Transverse colon (tissue), 4 donors: ENCODE measurements at regions not wholly inside any gene's neighbourhood (a gene's known extent, or its start where the extent isn't known, plus 50 kb on each side); places are given as distances from the start of the nearest gene placed in this dataset.

Experiments
- DNase-seq: peaks from one replicate; pipeline ENCODE4 v3.0.0-alpha.2; 2019
- H3K27ac ChIP-seq, 4 donors: fragments of 200-600 bp; sonication (generic); 2 replicates each; pipeline ENCODE4 v1.5.1; 2016 to 2018; ENCODE audit warnings: inconsistent platforms in 4 of 4
- H3K27me3 ChIP-seq: fragments of 200-600 bp; sonication (generic); 2 replicates; pipeline ENCODE4 v1.5.1; 2017; ENCODE audit warnings: inconsistent platforms
- H3K36me3 ChIP-seq, 4 donors: fragments of 200-600 bp; sonication (generic); 2 replicates each; pipeline ENCODE4 v1.5.1; 2017 to 2019; ENCODE audit warnings: inconsistent platforms in 4 of 4
- H3K4me1 ChIP-seq, 4 donors: fragments of 200-600 bp; sonication (generic); 2 replicates each; pipeline ENCODE4 v1.5.1; 2017 to 2020; ENCODE audit warnings: inconsistent platforms in 4 of 4
- H3K4me3 ChIP-seq, 4 donors: fragments of 200-600 bp; sonication (generic); 1 replicate in 1 of 4; 2 replicates in 3 of 4; pipeline versions ENCODE4 v1.5.1 to v1.6.1; 2017 to 2019; ENCODE audit warnings: inconsistent platforms in 4 of 4
- H3K9me3 ChIP-seq, 2 donors: fragments of 200-600 bp; sonication (generic); 2 replicates each; pipeline ENCODE4 v1.5.1; 2017 to 2019; ENCODE audit warnings: inconsistent platforms in 2 of 2
- EP300 ChIP-seq: sonication (generic); formaldehyde crosslinking; IDR thresholded peaks from one replicate; pipeline ENCODE4 v1.6.1; 2017; ENCODE audit warnings: antibody characterized with exemption, low read depth
- POLR2A ChIP-seq: fragments of 450-650 bp; IDR thresholded peaks from one replicate; pipeline ENCODE4 v1.6.1; 2016; ENCODE audit warnings: antibody characterized with exemption, mild to moderate bottlenecking, moderate library complexity
- POLR2AphosphoS5 ChIP-seq, 3 donors: sonication (generic); formaldehyde crosslinking; IDR thresholded peaks; one replicate each; pipeline ENCODE4 v1.6.1; 2016; ENCODE audit warnings: antibody characterized with exemption in 3 of 3
- WGBS, 2 donors: methylation state at CpG; one replicate each; pipeline ENCODE4 v1.1.5; 2018; ENCODE audit warnings: low coverage in 1 of 2; 5-methylcytosine and 5-hydroxymethylcytosine counted together
- in situ Hi-C, 4 donors: fragments of 200-750 bp; cut with MboI; loops; one replicate each; pipeline versions ENCODE4 v1.15.0 to v1.15.1; 2017; ENCODE audit warnings: low sequenced_read_pairs in 3 of 4, low pct_ligation_motif_present in 1 of 4, low pct_unique_long_range_greater_than_20kb in 1 of 4
- intact Hi-C: fragments of 100-400 bp; cut with DNase I; formaldehyde crosslinking; loops from one replicate; pipeline ENCODE4 v1.15.1; 2023; ENCODE audit warnings: low total_unique reads
- TF ChIP-seq, protein P1 (sequence below), 5 experiments: fragments of 200-600 bp in 3 of 5; fragments of 450-650 bp in 2 of 5; sonication (generic) in 3 of 5; IDR thresholded peaks; 1 replicate in 2 of 5; 2 replicates in 3 of 5; pipeline ENCODE4 v1.5.1; 2016 to 2017; ENCODE audit warnings: antibody characterized with exemption in 5 of 5, inconsistent platforms in 3 of 5, mild to moderate bottlenecking in 2 of 5, moderate library complexity in 1 of 5

DNA sequence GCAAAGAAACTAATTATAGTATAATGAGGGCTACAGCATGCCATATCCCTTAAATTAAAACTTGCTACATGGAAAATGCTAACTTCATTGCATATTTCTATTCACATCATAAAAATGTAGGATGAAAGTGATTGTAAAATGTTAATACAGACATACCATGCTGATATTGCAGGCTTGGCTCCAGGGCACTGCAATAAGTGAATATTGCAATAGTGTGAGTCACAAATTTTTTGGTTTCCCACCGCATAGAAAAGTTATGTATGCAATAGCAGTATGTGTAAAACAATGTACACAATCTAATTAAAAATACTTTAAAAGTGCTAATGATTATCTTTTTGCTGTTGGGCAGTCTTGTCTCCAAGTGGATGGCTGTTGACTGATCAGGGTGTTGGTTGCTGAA lies 162.1 kb downstream of the CD8B2 start:
- Histone ChIP-seq H3K27me3 (no peaks in the 10 kb centered on the region), H3K36me3 (no peaks in the 10 kb centered on the region), H3K9me3 (no peaks in the 10 kb centered on the region), H3K27ac (no peak overlapping the region), H3K4me3 (no peak overlapping the region), H3K4me1 (no peaks in the 10 kb centered on the region)
- DNase-seq = no peak
- WGBS, 2 donors = 76 to 89% methylated on average over 1 of the region's 1 CpG
- intact Hi-C loops (no loop called here), in situ Hi-C loops (loop anchor here (25.0 kb wide), 3 partner anchors 938 to 1538 kb away; no protein-coding TSS in a partner anchor)
- TF ChIP-seq, protein P1, sequence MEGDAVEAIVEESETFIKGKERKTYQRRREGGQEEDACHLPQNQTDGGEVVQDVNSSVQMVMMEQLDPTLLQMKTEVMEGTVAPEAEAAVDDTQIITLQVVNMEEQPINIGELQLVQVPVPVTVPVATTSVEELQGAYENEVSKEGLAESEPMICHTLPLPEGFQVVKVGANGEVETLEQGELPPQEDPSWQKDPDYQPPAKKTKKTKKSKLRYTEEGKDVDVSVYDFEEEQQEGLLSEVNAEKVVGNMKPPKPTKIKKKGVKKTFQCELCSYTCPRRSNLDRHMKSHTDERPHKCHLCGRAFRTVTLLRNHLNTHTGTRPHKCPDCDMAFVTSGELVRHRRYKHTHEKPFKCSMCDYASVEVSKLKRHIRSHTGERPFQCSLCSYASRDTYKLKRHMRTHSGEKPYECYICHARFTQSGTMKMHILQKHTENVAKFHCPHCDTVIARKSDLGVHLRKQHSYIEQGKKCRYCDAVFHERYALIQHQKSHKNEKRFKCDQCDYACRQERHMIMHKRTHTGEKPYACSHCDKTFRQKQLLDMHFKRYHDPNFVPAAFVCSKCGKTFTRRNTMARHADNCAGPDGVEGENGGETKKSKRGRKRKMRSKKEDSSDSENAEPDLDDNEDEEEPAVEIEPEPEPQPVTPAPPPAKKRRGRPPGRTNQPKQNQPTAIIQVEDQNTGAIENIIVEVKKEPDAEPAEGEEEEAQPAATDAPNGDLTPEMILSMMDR (IDR thresholded peaks at IDR 0.05) = no peak
- TF ChIP-seq EP300 (no peak), POLR2A (no peak), POLR2AphosphoS5 (IDR thresholded peaks at IDR 0.05) (no peak)

DNA sequence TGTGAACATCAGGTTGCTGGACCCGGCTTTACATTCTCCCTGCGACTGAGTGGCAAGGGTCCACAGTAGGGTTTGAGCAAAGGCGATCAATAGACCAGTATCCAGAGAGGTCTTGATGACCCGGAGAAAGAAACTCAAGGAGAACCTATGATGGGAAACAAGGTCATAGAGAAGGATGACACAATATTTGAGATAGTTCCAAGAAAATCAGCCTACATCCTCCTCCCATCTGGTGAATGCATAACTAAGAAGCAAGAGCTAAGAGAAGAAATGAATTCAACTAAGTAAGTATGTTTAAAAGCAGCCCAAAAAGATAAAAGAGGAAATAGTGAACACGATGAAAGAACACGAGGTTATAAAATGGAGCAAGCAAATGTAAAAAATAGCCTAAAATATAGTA lies 166.3 kb downstream of the CD8B2 start:
- TF ChIP-seq POLR2AphosphoS5 (IDR thresholded peaks at IDR 0.05) (no peak), EP300 (no peak), POLR2A (no peak)
- TF ChIP-seq, protein P1 (IDR thresholded peaks at IDR 0.05) = no peak
- H3K36me3 ChIP-seq = no peaks in the 10 kb centered on the region
- H3K27me3 ChIP-seq = no peaks in the 10 kb centered on the region
- intact Hi-C loops = no loop called here
- WGBS, 2 donors = 92 to 94% methylated on average over 2 to 6 of the region's 6 CpGs
- no peaks in the 10 kb centered on the region for H3K9me3 ChIP-seq
- H3K4me1 ChIP-seq = no peaks in the 10 kb centered on the region
- DNase-seq = no peak
- H3K4me3 ChIP-seq = no peak overlapping the region
- H3K27ac ChIP-seq = no peak overlapping the region
- in situ Hi-C loops = no loop called here

DNA sequence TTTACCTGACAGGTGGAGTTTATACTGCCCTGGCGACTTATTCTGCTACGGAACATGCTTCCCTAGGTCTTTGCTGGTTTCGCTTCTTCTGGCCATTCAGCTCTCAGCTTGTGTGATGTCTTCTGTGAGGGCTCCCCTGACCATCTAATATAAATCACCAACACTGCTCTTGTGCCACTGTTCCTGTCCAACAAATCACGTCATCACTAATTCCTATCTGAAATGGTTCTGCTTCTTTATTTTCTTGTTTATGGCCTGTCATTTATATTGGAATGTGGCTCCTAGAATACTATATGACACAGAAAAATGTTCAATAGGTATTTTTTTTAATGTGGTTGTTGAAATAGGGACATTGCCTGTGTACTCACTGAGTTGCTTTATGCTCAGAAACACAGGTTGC lies 171.5 kb downstream of the CD8B2 start:
- no peak for TF ChIP-seq POLR2A
- TF ChIP-seq, protein P1 (IDR thresholded peaks at IDR 0.05) = no peak
- no peak for TF ChIP-seq POLR2AphosphoS5 (IDR thresholded peaks at IDR 0.05)
- TF ChIP-seq EP300 = no peak
- Histone ChIP-seq H3K4me1 (no peaks in the 10 kb centered on the region), H3K36me3 (no peaks in the 10 kb centered on the region), H3K9me3 (peaks cover 0 to 4% of the 10 kb centered on the region in 2 donors), H3K27me3 (no peaks in the 10 kb centered on the region), H3K4me3 (no peak overlapping the region), H3K27ac (no peak overlapping the region)
- DNase-seq = no peak
- intact Hi-C loops = no loop called here
- 86 to 92% methylated on average over 3 to 4 of the region's 4 CpGs for WGBS, 2 donors
- in situ Hi-C loops = no loop called here

DNA sequence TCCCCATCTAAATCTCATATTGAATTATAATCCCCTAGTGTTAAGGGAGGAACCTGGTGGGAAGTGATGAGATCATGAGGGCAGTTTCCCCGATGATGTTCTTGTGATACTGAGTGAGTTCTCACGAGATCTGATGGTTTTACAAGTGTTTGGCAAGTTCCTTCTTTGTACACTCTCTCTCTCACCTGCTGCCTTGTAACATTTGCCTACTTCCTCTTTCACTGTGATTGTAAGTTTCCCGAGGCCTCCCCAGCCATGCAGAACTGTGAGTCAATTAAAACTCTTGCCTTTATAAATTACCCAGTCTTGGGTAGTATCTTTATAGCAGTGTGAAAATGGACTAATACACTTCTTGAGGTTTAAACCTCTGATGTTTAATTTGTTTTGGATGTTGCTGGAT lies 177.5 kb downstream of the CD8B2 start:
- Histone ChIP-seq H3K27ac (no peak overlapping the region), H3K9me3 (peaks cover 0 to 4% of the 10 kb centered on the region in 2 donors), H3K27me3 (no peaks in the 10 kb centered on the region), H3K4me3 (no peak overlapping the region), H3K36me3 (no peaks in the 10 kb centered on the region), H3K4me1 (no peaks in the 10 kb centered on the region)
- intact Hi-C loops (no loop called here), in situ Hi-C loops (no loop called here)
- TF ChIP-seq, protein P1 (IDR thresholded peaks at IDR 0.05) = no peak
- TF ChIP-seq POLR2AphosphoS5 (IDR thresholded peaks at IDR 0.05) (no peak), POLR2A (no peak), EP300 (no peak)
- no peak for DNase-seq
- WGBS, 2 donors = 30 to 40% methylated on average over 2 to 3 of the region's 3 CpGs
